SH-SY5Y (cell line): ENCODE measurements at regions not wholly inside any gene's neighbourhood (a gene's known extent, or its start where the extent isn't known, plus 50 kb on each side); places are given as distances from the start of the nearest gene placed in this dataset.

Experiments used
- GATA2 ChIP-seq: IDR thresholded peaks from 2 replicates; pipeline ENCODE4 v1.6.1; 2011; ENCODE audit warnings: mild to moderate bottlenecking, low read depth, low read length
- GATA3 ChIP-seq: IDR thresholded peaks from 2 replicates; pipeline ENCODE4 v1.6.1; 2011; ENCODE audit warnings: low read depth, mild to moderate bottlenecking, low read length, moderate library complexity

DNA sequence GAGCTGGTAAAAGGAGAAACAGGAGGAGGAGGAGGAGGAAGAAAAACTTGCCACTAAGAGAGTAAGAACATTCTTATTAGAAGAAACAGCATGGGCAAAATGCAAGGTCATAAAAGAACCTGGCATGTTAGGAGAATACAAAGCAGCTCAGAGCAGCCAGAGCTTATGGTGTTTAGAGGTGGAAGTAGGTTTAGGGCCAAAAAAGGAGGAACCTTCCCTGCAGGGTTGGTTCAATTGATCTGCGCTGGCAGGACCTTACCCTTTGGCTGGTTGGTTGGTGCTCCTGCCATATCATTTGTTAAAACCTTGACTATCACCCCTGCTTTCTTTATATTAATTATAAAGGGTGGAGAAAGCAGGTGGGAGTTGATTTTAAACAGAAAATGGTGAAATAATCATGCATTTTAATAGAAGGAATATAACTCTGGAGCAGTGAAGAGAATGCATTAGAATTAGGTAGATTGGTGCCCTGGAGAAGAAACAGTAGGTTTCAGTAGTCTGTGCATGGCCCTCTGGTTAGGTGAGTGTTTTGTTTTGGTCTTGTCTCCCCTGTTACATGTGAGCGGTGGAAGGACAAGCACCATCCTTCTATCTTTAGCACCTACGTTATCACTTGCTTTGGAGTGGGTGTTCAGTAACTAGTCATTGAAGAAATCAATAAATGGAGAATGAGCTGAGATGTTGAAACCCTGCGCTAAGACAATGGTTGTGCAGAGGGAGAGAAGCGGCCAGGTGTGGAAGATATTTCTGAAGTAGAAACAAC lies 110.4 kb upstream of the NGF start:
- TF ChIP-seq GATA2 (no peak), GATA3 (no peak)
